ENCODE measurements at regions not wholly inside any gene's neighbourhood (a gene's known extent, or its start where the extent isn't known, plus 50 kb on each side); places are given as distances from the start of the nearest gene placed in this dataset.

GRCh38 chr5:167639766-167640165 is 651.7 kb upstream of the WWC1 start:
- Histone ChIP-seq H3K4me3 (ENCODE audit: insufficient read depth, low read depth, low read length) (no peak overlapping the region), H3K27me3 (ENCODE audit: control insufficient read depth, insufficient read depth, low read length) (no peaks in the 10 kb centered on the region), H3K36me3 (replicated peaks; ENCODE audit: control insufficient read depth, insufficient read depth, low read length) (no peaks in the 10 kb centered on the region)
- DNase-seq, result no peak

DNA sequence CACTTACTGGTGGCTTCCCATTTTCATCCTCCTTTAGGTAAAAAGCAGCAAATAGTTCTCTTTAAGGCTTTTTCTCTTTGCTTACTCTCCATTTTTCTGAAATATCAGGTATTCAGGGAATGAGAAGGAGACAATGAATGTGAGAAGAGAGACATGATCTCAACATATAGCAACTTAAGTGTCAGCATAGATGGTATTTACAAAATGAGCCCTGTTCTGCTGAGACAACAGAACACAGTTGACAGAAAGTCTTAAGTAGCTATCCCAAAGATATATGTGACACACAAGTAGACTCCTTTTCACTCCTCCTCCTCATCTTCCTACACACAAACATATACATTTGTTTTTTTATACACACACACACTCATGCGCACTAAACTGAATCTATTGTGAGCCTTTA is 649.3 kb upstream of the WWC1 start:
- H3K36me3 ChIP-seq (replicated peaks; ENCODE audit: control insufficient read depth, insufficient read depth, low read length), result no peaks in the 10 kb centered on the region
- DNase-seq, result no peak
- H3K27me3 ChIP-seq (ENCODE audit: control insufficient read depth, insufficient read depth, low read length), result no peaks in the 10 kb centered on the region
- H3K4me3 ChIP-seq (ENCODE audit: insufficient read depth, low read depth, low read length), result no peak overlapping the region

DNA sequence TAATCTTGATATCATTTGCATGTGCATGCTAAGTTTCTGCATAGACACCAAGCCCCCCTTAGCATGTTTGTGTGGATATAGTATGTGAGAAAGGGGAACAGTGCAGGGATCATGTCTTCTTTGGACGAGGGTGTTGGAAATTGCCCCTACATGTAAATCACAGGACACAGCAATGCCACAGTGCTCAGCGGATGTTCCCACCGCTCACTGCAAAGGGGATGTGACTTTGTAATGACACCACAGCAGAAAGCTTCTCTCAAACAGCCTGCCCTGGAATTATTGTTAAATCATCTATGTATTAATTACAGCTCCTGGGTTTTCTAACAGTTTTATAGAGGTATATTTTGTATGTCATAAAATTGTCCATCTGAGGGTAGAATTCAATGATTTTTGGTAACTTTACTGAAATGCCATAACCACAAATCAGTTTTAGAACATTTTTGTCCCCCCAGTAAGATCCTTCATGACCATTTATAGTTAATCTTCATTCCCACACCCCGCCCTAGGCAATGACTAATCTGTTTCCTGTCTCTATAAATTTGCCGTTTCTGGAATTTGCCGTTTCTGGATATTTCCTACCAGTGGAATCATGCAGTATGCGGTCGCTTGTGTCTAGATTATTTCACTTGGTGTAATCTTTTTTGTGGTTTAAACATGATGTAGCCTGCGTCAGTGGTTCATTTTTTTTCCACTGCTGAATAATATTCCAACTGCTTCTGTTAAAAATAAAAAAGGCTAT is 648.5 kb upstream of the WWC1 start:
- Histone ChIP-seq H3K4me3 (ENCODE audit: insufficient read depth, low read depth, low read length) (no peak overlapping the region), H3K27me3 (ENCODE audit: control insufficient read depth, insufficient read depth, low read length) (no peaks in the 10 kb centered on the region), H3K36me3 (replicated peaks; ENCODE audit: control insufficient read depth, insufficient read depth, low read length) (no peaks in the 10 kb centered on the region)
- no peak for DNase-seq

DNA sequence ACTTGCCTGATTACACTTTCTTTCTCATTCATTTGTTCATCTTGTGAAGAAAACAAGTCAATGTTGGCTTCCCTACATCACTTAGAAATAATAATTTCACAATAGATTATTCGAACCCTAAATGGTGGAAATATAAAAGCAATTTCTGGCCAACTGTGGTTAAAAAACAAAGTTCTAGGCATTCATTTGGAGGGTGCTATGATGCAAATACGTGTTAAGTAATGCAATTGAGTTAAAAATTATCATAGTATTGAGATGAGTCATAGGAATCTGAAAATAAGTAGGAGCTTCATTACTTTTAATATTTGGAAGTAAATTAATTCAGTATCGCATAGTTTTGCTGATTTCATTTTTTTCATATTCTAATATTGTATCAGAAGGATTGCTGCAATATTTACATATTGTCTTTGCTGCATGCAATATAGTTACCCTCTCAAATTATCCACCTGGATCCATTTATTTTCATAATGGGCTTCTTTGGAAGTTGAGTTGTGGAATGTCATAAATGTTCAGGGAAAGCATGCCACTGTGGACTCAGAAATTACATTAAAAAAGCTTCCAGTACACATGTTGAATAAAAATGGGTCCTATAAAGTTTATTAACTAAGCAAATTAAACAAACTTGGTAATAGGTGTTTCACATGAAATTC is 647.7 kb upstream of the WWC1 start:
- Histone ChIP-seq H3K36me3 (replicated peaks; ENCODE audit: control insufficient read depth, insufficient read depth, low read length) (no peaks in the 10 kb centered on the region), H3K4me3 (ENCODE audit: insufficient read depth, low read depth, low read length) (no peak overlapping the region), H3K27me3 (ENCODE audit: control insufficient read depth, insufficient read depth, low read length) (no peaks in the 10 kb centered on the region)
- DNase-seq, result no peak

DNA sequence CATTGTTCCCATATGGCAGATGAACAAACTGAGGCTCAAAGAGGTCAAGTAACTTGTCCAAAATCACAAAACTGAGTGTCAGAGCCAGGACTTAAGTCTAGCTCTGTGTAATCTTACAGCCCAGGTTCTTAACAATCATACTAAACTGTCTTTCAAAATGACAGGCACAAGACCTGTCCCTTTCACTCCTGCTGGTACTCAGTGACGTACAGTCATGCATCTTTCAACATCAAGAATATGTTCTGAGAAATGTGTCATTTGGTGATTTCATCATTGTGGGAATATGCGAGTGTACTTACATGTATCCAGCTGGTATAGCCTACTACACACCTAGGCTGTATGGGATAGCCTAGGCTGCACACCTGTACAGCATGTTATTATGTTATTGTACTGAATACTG is 646.8 kb upstream of the WWC1 start:
- Histone ChIP-seq H3K27me3 (ENCODE audit: control insufficient read depth, insufficient read depth, low read length) (no peaks in the 10 kb centered on the region), H3K36me3 (replicated peaks; ENCODE audit: control insufficient read depth, insufficient read depth, low read length) (no peaks in the 10 kb centered on the region), H3K4me3 (ENCODE audit: insufficient read depth, low read depth, low read length) (no peak overlapping the region)
- no peak for DNase-seq

- Histone ChIP-seq H3K36me3 (replicated peaks; ENCODE audit: control insufficient read depth, insufficient read depth, low read length) (no peaks in the 10 kb centered on the region), H3K27me3 (ENCODE audit: control insufficient read depth, insufficient read depth, low read length) (no peaks in the 10 kb centered on the region), H3K4me3 (ENCODE audit: insufficient read depth, low read depth, low read length) (no peak overlapping the region)
- no peak for DNase-seq
Observed at GRCh38 chr5:167649471-167649870, 642.0 kb upstream of the WWC1 start.

GRCh38 chr5:167652690-167653089 is 638.8 kb upstream of the WWC1 start:
- Histone ChIP-seq H3K36me3 (replicated peaks; ENCODE audit: control insufficient read depth, insufficient read depth, low read length) (no peaks in the 10 kb centered on the region), H3K27me3 (ENCODE audit: control insufficient read depth, insufficient read depth, low read length) (no peaks in the 10 kb centered on the region), H3K4me3 (ENCODE audit: insufficient read depth, low read depth, low read length) (no peak overlapping the region)
- no peak for DNase-seq

DNA sequence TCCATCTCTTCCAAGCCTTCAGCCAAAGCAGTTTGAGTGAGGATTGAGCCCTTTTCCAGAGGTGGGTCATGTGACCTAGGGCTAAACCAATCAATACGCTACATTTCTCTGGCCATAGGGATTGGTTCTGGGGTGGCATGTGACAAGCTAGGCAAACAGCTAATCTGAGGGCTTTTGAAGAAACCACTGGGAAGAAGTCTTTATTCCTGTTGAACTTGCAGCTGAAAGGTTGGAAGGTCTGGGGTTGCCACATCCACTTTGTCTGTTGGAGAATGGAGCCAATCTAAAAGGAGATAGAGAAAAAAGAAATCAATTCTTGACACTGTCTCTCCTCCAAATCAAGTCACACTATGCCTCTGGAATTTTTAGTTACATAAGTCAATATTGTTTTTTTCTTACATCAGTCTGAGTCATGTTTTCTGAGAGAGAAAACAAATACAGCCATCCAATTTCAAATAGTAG is 637.8 kb upstream of the WWC1 start:
- no peak for DNase-seq
- no peaks in the 10 kb centered on the region for H3K36me3 ChIP-seq (replicated peaks; ENCODE audit: control insufficient read depth, insufficient read depth, low read length)
- no peak overlapping the region for H3K4me3 ChIP-seq (ENCODE audit: insufficient read depth, low read depth, low read length)
- H3K27me3 ChIP-seq (ENCODE audit: control insufficient read depth, insufficient read depth, low read length), result no peaks in the 10 kb centered on the region

- no peak for DNase-seq
- Histone ChIP-seq H3K27me3 (ENCODE audit: control insufficient read depth, insufficient read depth, low read length) (no peaks in the 10 kb centered on the region), H3K36me3 (replicated peaks; ENCODE audit: control insufficient read depth, insufficient read depth, low read length) (no peaks in the 10 kb centered on the region), H3K4me3 (ENCODE audit: insufficient read depth, low read depth, low read length) (no peak overlapping the region)
Observed at GRCh38 chr5:167657016-167657415, 634.4 kb upstream of the WWC1 start.

DNA sequence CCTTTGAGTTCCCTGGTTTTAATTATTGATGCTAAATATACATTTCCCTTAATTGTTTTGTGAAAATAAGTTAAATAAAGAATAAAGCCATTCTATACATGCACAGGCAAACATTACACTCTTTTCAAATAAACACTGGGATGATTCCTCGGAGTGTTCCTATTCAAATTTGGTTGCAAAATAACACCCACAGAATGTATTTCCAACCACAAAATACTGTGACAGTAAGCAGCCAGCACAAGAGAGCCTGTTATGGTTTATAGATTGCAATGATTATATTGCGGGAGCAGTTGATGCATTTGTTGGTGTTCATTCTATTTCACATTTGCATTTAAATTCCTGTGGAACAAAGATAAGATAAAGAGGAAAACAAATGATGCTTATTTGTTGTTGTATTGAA is 632.6 kb upstream of the WWC1 start:
- no peaks in the 10 kb centered on the region for H3K36me3 ChIP-seq (replicated peaks; ENCODE audit: control insufficient read depth, insufficient read depth, low read length)

GRCh38 chr5:167661605-167662004 is 629.8 kb upstream of the WWC1 start:
- Histone ChIP-seq H3K36me3 (replicated peaks; ENCODE audit: control insufficient read depth, insufficient read depth, low read length) (no peaks in the 10 kb centered on the region), H3K27me3 (ENCODE audit: control insufficient read depth, insufficient read depth, low read length) (no peaks in the 10 kb centered on the region), H3K4me3 (ENCODE audit: insufficient read depth, low read depth, low read length) (no peak overlapping the region)
- no peak for DNase-seq

More for the DNA sequence above, 632.6 kb upstream of the WWC1 start:
- no peak overlapping the region for H3K4me3 ChIP-seq (ENCODE audit: insufficient read depth, low read depth, low read length)
- H3K27me3 ChIP-seq (ENCODE audit: control insufficient read depth, insufficient read depth, low read length), result no peaks in the 10 kb centered on the region
- no peak for DNase-seq

DNA sequence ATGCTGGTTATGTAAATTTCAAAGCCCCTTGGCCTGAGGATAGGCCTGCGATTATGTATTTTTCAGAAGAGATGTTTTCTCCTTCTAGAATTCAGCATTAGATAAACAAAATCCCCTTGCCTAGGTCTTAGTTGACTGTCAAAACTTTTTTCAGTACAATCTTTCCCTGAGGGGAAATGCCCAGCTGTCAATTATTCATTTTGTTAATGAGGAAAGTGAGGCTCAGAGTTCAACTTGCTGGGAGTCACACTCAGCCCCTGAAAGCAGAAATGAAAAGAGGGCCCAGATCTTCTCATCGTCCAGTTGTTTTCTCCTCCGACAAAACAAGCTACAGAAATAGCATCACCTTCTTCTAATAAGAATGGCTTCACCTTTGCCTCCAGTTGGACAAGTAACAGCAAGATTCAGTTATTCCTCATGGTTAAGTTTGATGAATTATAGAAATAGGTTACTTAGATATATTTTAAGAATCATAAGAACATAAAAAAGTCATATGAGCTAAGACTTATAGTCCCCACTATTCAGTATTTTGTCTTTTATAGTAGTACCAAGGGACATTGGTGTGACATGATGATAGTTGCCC is 627.1 kb upstream of the WWC1 start:
- H3K36me3 ChIP-seq (replicated peaks; ENCODE audit: control insufficient read depth, insufficient read depth, low read length), result no peaks in the 10 kb centered on the region
- H3K4me3 ChIP-seq (ENCODE audit: insufficient read depth, low read depth, low read length), result no peak overlapping the region
- H3K27me3 ChIP-seq (ENCODE audit: control insufficient read depth, insufficient read depth, low read length), result no peaks in the 10 kb centered on the region
- DNase-seq, result no peak

DNA sequence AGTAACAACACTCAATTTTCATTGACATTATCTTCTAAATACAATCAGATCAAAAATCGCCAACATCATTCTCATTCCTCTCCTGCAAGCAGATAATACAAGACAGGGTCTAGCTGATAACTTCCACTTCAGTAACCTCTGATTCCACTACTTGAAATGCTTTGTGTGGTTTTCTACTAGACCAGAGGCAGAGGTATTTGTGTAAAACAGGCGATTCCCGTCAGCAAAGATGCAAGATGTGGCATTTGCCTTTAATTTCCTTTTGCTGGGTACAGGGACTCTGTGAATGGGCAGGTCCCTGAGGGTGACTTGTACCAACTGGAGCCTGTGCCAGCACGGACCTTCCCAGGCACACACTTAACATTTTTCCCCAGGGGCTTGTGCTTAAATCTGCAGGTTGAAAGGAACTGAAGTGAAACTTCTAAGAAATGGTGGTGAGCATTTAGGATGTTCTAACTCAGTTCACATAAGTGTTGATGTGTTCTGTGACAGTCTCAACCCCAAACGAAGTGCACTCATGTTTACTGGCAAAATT is 625.5 kb upstream of the WWC1 start:
- no peak for DNase-seq
- no peak overlapping the region for H3K4me3 ChIP-seq (ENCODE audit: insufficient read depth, low read depth, low read length)
- H3K27me3 ChIP-seq (ENCODE audit: control insufficient read depth, insufficient read depth, low read length), result no peaks in the 10 kb centered on the region
- H3K36me3 ChIP-seq (replicated peaks; ENCODE audit: control insufficient read depth, insufficient read depth, low read length), result no peaks in the 10 kb centered on the region

GRCh38 chr5:167671176-167671575 is 620.3 kb upstream of the WWC1 start:
- DNase-seq, result no peak
- H3K4me3 ChIP-seq (ENCODE audit: insufficient read depth, low read depth, low read length), result no peak overlapping the region

DNA sequence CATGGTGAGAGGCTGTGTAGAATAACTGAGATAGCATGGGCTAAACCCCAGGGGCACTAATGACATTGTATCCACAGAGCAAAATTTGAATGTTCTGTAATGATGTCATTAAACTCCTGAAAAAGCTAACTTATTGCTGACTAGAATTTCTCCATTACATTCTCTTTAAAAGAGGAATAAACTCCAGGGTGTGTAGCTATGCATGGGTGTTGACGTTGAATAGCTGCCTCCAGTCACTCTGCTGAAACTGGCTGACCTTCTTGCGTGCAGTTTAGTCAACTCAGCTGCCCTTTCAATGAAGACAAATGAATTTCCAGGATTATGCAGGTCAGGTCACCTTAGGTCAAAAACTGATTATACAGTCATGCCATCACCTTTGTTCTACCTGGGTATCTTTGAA is 617.5 kb upstream of the WWC1 start:
- Histone ChIP-seq H3K4me3 (ENCODE audit: insufficient read depth, low read depth, low read length) (no peak overlapping the region), H3K36me3 (replicated peaks; ENCODE audit: control insufficient read depth, insufficient read depth, low read length) (no peaks in the 10 kb centered on the region), H3K27me3 (ENCODE audit: control insufficient read depth, insufficient read depth, low read length) (no peaks in the 10 kb centered on the region)
- DNase-seq, result no peak

More at GRCh38 chr5:167671176-167671575, 620.3 kb upstream of the WWC1 start:
- Histone ChIP-seq H3K27me3 (ENCODE audit: control insufficient read depth, insufficient read depth, low read length) (no peaks in the 10 kb centered on the region), H3K36me3 (replicated peaks; ENCODE audit: control insufficient read depth, insufficient read depth, low read length) (no peaks in the 10 kb centered on the region)
